HL-60 (cell line): ENCODE measurements at regions not wholly inside any gene's neighbourhood (a gene's known extent, or its start where the extent isn't known, plus 50 kb on each side); places are given as distances from the start of the nearest gene placed in this dataset.

Experiments used
- DNase-seq, 2 experiments: peaks; one replicate each; pipeline ENCODE4 v3.0.0-alpha.2; 2010 to 2020; ENCODE audit warnings: low read depth in 1 of 2, low spot score in 1 of 2
- H3K27ac ChIP-seq: fragments of 250-450 bp; sonication (Bioruptor Pico); replicated peaks from 2 replicates; pipeline ENCODE4 v1.5.1; 2020; ENCODE audit warnings: mild to moderate bottlenecking, moderate library complexity
- H3K27me3 ChIP-seq: fragments of 250-450 bp; sonication (Bioruptor Pico); 2 replicates; pipeline ENCODE4 v1.5.1; 2021; ENCODE audit warnings: mild to moderate bottlenecking, moderate library complexity; ENCODE audit not compliant: insufficient read depth, poor library complexity, severe bottlenecking
- H3K4me3 ChIP-seq: replicated peaks from 2 replicates; pipeline ENCODE4 v1.5.1; 2011; ENCODE audit warnings: mild to moderate bottlenecking, control low read depth, low read length; ENCODE audit not compliant: insufficient read depth
- CTCF ChIP-seq: IDR thresholded peaks from one replicate; pipeline ENCODE4 v1.5.1; 2011; ENCODE audit warnings: low read length, control low read depth, inconsistent platforms; ENCODE audit not compliant: insufficient read depth
- GABPA ChIP-seq: IDR thresholded peaks from 2 replicates; pipeline ENCODE4 v1.6.1; 2012; ENCODE audit warnings: low read depth
- POLR2AphosphoS5 ChIP-seq: IDR thresholded peaks from 2 replicates; pipeline ENCODE4 v1.6.1; 2012; ENCODE audit warnings: low read depth
- REST ChIP-seq: IDR thresholded peaks from 2 replicates; pipeline ENCODE4 v1.6.1; 2012; ENCODE audit warnings: low read depth; ENCODE audit not compliant: insufficient replicate concordance
- SPI1 ChIP-seq: IDR thresholded peaks from 2 replicates; pipeline ENCODE4 v1.6.1; 2012; ENCODE audit warnings: low read depth, mild to moderate bottlenecking, borderline replicate concordance

DNA sequence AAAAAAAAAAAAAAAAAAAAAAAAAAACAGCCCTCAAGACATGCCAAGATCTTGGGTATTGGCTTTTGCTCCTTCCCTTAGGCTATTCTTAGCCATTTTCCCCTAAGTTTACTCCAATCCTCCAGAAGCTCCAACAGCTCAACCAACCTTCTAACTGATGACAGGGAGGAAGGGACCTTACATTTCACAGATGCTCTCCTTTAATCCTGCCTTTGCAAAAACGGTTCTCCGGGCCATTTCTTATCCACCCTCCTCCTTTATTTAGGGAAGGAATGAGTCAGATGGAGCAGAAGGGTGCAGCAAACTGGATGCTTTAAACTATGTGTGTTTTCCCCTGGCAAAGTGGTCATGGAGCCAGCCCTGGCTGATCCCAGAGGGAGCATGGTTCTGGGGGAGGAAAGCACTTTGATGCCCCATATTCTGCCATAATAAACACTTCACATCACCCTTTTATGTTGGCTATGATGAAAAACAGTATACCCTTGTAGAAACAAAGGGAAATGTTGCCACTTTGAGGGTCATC, 369.4 kb upstream of the DMAC1 start:
- no peaks in the 10 kb centered on the region for H3K27me3 ChIP-seq
- no peak for TF ChIP-seq SPI1
- TF ChIP-seq CTCF: no peak
- no peak for TF ChIP-seq REST
- TF ChIP-seq GABPA: no peak
- no peak for TF ChIP-seq POLR2AphosphoS5
- no peak for DNase-seq
- no peak overlapping the region for H3K27ac ChIP-seq
- no peak overlapping the region for H3K4me3 ChIP-seq

GRCh38 chr9:8160787-8161186, 361.2 kb upstream of the DMAC1 start:
- no peak for TF ChIP-seq POLR2AphosphoS5
- no peak for TF ChIP-seq CTCF
- TF ChIP-seq REST: no peak
- no peak for TF ChIP-seq GABPA
- TF ChIP-seq SPI1: no peak
- no peak overlapping the region for H3K4me3 ChIP-seq
- H3K27ac ChIP-seq: no peak overlapping the region
- no peak for DNase-seq
- no peaks in the 10 kb centered on the region for H3K27me3 ChIP-seq

DNA sequence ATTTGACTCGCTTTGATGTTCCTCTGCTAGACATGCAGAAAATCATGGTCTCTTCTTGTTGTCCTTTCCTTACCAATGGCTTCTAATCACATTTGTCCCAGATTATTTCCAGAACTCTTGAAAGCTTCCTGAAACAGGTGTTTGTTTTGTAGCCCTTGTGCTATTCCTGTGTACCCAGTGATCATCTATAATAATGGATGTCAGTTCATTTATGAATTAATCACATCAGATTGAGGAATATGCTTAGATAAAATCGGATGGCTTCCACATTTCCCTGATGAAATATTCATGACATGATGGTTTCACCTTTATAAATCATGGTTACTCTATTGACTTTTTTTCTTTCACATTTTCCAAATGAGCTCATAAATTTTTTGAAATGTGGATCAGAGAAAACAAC, 359.0 kb upstream of the DMAC1 start:
- TF ChIP-seq CTCF (no peak), REST (no peak), SPI1 (no peak), GABPA (no peak), POLR2AphosphoS5 (no peak)
- DNase-seq: no peak
- no peak overlapping the region for H3K4me3 ChIP-seq
- H3K27me3 ChIP-seq: no peaks in the 10 kb centered on the region
- H3K27ac ChIP-seq: no peak overlapping the region
